CD14-positive monocyte (primary cell): ENCODE measurements at regions not wholly inside any gene's neighbourhood (a gene's known extent, or its start where the extent isn't known, plus 50 kb on each side); places are given as distances from the start of the nearest gene placed in this dataset.

Source experiments
- DNase-seq, 3 donors: peaks; one replicate each; pipeline ENCODE4 v3.0.0-alpha.2; 2011 to 2022
- H2AFZ ChIP-seq: 2 replicates; pipeline ENCODE4 v1.6.0; 2012; ENCODE audit warnings: mild to moderate bottlenecking, low read depth, low read length, inconsistent platforms; ENCODE audit not compliant: insufficient read depth, poor library complexity, severe bottlenecking
- H3K27ac ChIP-seq, 2 donors: 1 replicate in 1 of 2; 2 replicates in 1 of 2; pipeline ENCODE4 v1.5.1; 2012 to 2013; ENCODE audit warnings: low read length in 2 of 2, control low read depth in 1 of 2, inconsistent platforms in 1 of 2, low read depth in 1 of 2, mild to moderate bottlenecking in 1 of 2
- H3K27me3 ChIP-seq, 2 donors: one replicate each; pipeline versions ENCODE4 v1.6.0 to v1.6.1; 2011 to 2013; ENCODE audit warnings: low read length in 2 of 2; ENCODE audit not compliant: control insufficient read depth in 2 of 2, insufficient read depth in 2 of 2
- H3K36me3 ChIP-seq, 2 donors: replicated peaks in 1 of 2; 1 replicate in 1 of 2; 2 replicates in 1 of 2; pipeline versions ENCODE4 v1.5.1 to v1.6.1; 2012 to 2013; ENCODE audit warnings: low read length in 2 of 2, control low read depth in 1 of 2, inconsistent platforms in 1 of 2, mild to moderate bottlenecking in 1 of 2; ENCODE audit not compliant: insufficient read depth in 2 of 2, control insufficient read depth in 1 of 2
- H3K4me1 ChIP-seq, 2 donors: 1 replicate in 1 of 2; 2 replicates in 1 of 2; pipeline versions ENCODE4 v1.5.1 to v1.6.1; 2012 to 2013; ENCODE audit warnings: low read length in 2 of 2, control low read depth in 1 of 2, inconsistent platforms in 1 of 2, mild to moderate bottlenecking in 1 of 2, moderate library complexity in 1 of 2; ENCODE audit not compliant: insufficient read depth in 2 of 2, control insufficient read depth in 1 of 2
- H3K4me2 ChIP-seq: replicated peaks from 2 replicates; pipeline ENCODE3; 2012; ENCODE audit warnings: low read length, moderate library complexity, mild to moderate bottlenecking; ENCODE audit not compliant: poor library complexity, severe bottlenecking; ENCODE audit errors: extremely low read depth
- H3K4me3 ChIP-seq, 3 experiments: fragments of 200-600 bp in 1 of 3; sonication (generic) in 1 of 3; replicated peaks in 1 of 3; 1 replicate in 2 of 3; 2 replicates in 1 of 3; pipeline ENCODE4 v1.5.1; 2011 to 2013; ENCODE audit warnings: low read length in 3 of 3, mild to moderate bottlenecking in 3 of 3, control low read depth in 2 of 3, low read depth in 2 of 3, inconsistent platforms in 1 of 3, moderate library complexity in 1 of 3
- H3K79me2 ChIP-seq: 2 replicates; pipeline ENCODE4 v1.6.0; 2012; ENCODE audit warnings: mild to moderate bottlenecking, control low read depth, inconsistent platforms, low read length, moderate library complexity; ENCODE audit not compliant: insufficient read depth
- H3K9ac ChIP-seq: 2 replicates; pipeline ENCODE4 v1.6.0; 2017; ENCODE audit warnings: low read length, mild to moderate bottlenecking; ENCODE audit not compliant: insufficient read depth, poor library complexity, severe bottlenecking
- H3K9me3 ChIP-seq, 2 donors: replicated peaks in 1 of 2; 1 replicate in 1 of 2; 2 replicates in 1 of 2; pipeline versions ENCODE4 v1.5.1 to v1.6.1; 2012 to 2013; ENCODE audit warnings: low read length in 2 of 2, control low read depth in 1 of 2; ENCODE audit not compliant: control insufficient read depth in 1 of 2, insufficient read depth in 1 of 2
- H4K20me1 ChIP-seq: 2 replicates; pipeline ENCODE4 v1.6.0; 2012; ENCODE audit warnings: mild to moderate bottlenecking, low read length, control low read depth, moderate library complexity; ENCODE audit not compliant: insufficient read depth
- H3K27ac Mint-ChIP-seq, 7 donors: one replicate each; pipeline ENCODE4 v1.8.0; 2020; ENCODE audit warnings: mild to moderate bottlenecking in 7 of 7, mixed read lengths in 7 of 7, moderate library complexity in 6 of 7, inconsistent platforms in 2 of 7
- H3K27me3 Mint-ChIP-seq, 3 donors: one replicate each; pipeline ENCODE4 v1.8.0; 2021 to 2022; ENCODE audit warnings: low read depth in 3 of 3, mild to moderate bottlenecking in 3 of 3, mixed read lengths in 3 of 3, moderate library complexity in 3 of 3, inconsistent platforms in 1 of 3
- H3K36me3 Mint-ChIP-seq, 2 donors: one replicate each; pipeline ENCODE4 v1.8.0; 2020; ENCODE audit warnings: mixed read lengths in 2 of 2, inconsistent platforms in 1 of 2, mild to moderate bottlenecking in 1 of 2
- H3K4me1 Mint-ChIP-seq: one replicate; pipeline ENCODE4 v1.8.0; 2020; ENCODE audit warnings: mild to moderate bottlenecking, mixed read lengths
- H3K4me3 Mint-ChIP-seq, 2 donors: one replicate each; pipeline ENCODE4 v1.8.0; 2020; ENCODE audit warnings: mild to moderate bottlenecking in 2 of 2, mixed read lengths in 2 of 2, moderate library complexity in 1 of 2
- H3K9me3 Mint-ChIP-seq, 7 donors: one replicate each; pipeline ENCODE4 v1.8.0; 2020 to 2022; ENCODE audit warnings: mixed read lengths in 7 of 7, mild to moderate bottlenecking in 6 of 7, moderate library complexity in 6 of 7, inconsistent platforms in 2 of 7
- CTCF ChIP-seq: fragments of 200-600 bp; IDR thresholded peaks from one replicate; pipeline ENCODE4 v1.8.0; 2022; ENCODE audit warnings: antibody characterized with exemption, mild to moderate bottlenecking
- WGBS: methylation state at CpG from one replicate; pipeline ENCODE4 v1.1.5; 2013; ENCODE audit warnings: missing lambda C conversion rate; ENCODE audit not compliant: insufficient coverage; 5-methylcytosine and 5-hydroxymethylcytosine counted together
- intact Hi-C, 2 donors: fragments of 100-400 bp; cut with micrococcal nuclease; formaldehyde crosslinking; loops; one replicate each; pipeline versions ENCODE4 v1.15.0 to v1.15.1; 2023

- H3K9ac ChIP-seq: no peak overlapping the region
- H3K9me3 ChIP-seq: no peaks in the 10 kb centered on the region
- intact Hi-C loops: no loop called here
- Mint-ChIP-seq H3K4me3 (no peak overlapping the region), H3K27me3 (peaks cover 3 to 10% (median 6%) of the 10 kb centered on the region in 3 donors), H3K36me3 (no peaks in the 10 kb centered on the region), H3K27ac (no peak overlapping the region), H3K9me3 (peaks cover 0 to 5% (median 3%) of the 10 kb centered on the region in 7 donors), H3K4me1 (peaks cover 3% of the 10 kb centered on the region)
- TF ChIP-seq CTCF: no peak
- no peaks in the 10 kb centered on the region for H3K36me3 ChIP-seq
- 96% methylated on average over 4 of the region's 4 CpGs for whole genome bisulfite sequencing
- no peaks in the 10 kb centered on the region for H3K27me3 ChIP-seq
- no peak for DNase-seq
- H3K4me2 ChIP-seq: no peak overlapping the region
- peaks cover 2 to 8% of the 10 kb centered on the region in 2 donors for H3K4me1 ChIP-seq
- H3K27ac ChIP-seq: no peak overlapping the region
- H3K4me3 ChIP-seq: no peak overlapping the region
- H4K20me1 ChIP-seq: no peaks in the 10 kb centered on the region
- H3K79me2 ChIP-seq: no peaks in the 10 kb centered on the region
- H2AFZ ChIP-seq: no peak overlapping the region
Measured at GRCh38 chr15:70188286-70188685, 90.6 kb upstream of the TLE3 start.

GRCh38 chr15:70187331-70187730, 89.6 kb upstream of the TLE3 start:
- Mint-ChIP-seq H3K27ac (no peak overlapping the region), H3K36me3 (no peaks in the 10 kb centered on the region), H3K27me3 (peaks cover 3 to 10% (median 8%) of the 10 kb centered on the region in 3 donors), H3K4me1 (peaks cover 7% of the 10 kb centered on the region), H3K9me3 (peaks cover 0 to 5% (median 3%) of the 10 kb centered on the region in 7 donors), H3K4me3 (no peak overlapping the region)
- intact Hi-C loops: no loop called here
- 90% methylated on average over 8 of the region's 9 CpGs for WGBS
- H3K9ac ChIP-seq: no peak overlapping the region
- no peak for DNase-seq
- H3K27me3 ChIP-seq: no peaks in the 10 kb centered on the region
- H3K36me3 ChIP-seq: no peaks in the 10 kb centered on the region
- H3K27ac ChIP-seq: no peak overlapping the region
- H3K4me3 ChIP-seq: no peak overlapping the region
- H3K9me3 ChIP-seq: no peaks in the 10 kb centered on the region
- no peak for TF ChIP-seq CTCF
- no peaks in the 10 kb centered on the region for H3K79me2 ChIP-seq
- H2AFZ ChIP-seq: no peak overlapping the region
- H3K4me1 ChIP-seq: peaks cover 4 to 11% of the 10 kb centered on the region in 2 donors
- no peaks in the 10 kb centered on the region for H4K20me1 ChIP-seq
- H3K4me2 ChIP-seq: no peak overlapping the region
